Mammary epithelial cell (primary cell): ENCODE measurements at regions not wholly inside any gene's neighbourhood (a gene's known extent, or its start where the extent isn't known, plus 50 kb on each side); places are given as distances from the start of the nearest gene placed in this dataset.

ENCODE experiments used
- CTCF ChIP-seq, 2 donors: IDR thresholded peaks in 1 of 2; conservative IDR thresholded peaks in 1 of 2; 2 replicates each; pipeline ENCODE4 v1.5.1; 2011 to 2012; ENCODE audit warnings: inconsistent platforms in 2 of 2, low read length in 2 of 2, mild to moderate bottlenecking in 2 of 2, control low read depth in 1 of 2, low read depth in 1 of 2; ENCODE audit not compliant: insufficient read depth in 1 of 2; ENCODE audit errors: extremely low read depth in 1 of 2
- EZH2 ChIP-seq: IDR thresholded peaks from 2 replicates; pipeline ENCODE4 v1.6.1; 2012; ENCODE audit warnings: low read length, inconsistent platforms, borderline replicate concordance

GRCh38 chr15:24901409-24901808 lies 53.4 kb upstream of the SNRPN start:
- no peak for TF ChIP-seq CTCF (conservative IDR thresholded peaks at IDR 0.05 in 1 of 2, IDR thresholded peaks at IDR 0.05 in 1 of 2; ENCODE audit: extremely low read depth in 1 of 2, insufficient read depth in 1 of 2, low read depth in 1 of 2, low read length in 2 of 2)
- no peak for TF ChIP-seq EZH2
